CD4-positive, alpha-beta T cell treated with Interleukin-15 for 4 hours (primary cell): ENCODE measurements at regions not wholly inside any gene's neighbourhood (a gene's known extent, or its start where the extent isn't known, plus 50 kb on each side); places are given as distances from the start of the nearest gene placed in this dataset.
"Not testable (repeated sequence)": the region's sequence is repeated elsewhere in the genome, so short reads cannot be mapped to it uniquely, and the experiment has no call there.

Experiments
- DNase-seq: peaks from one replicate; pipeline ENCODE4 v3.0.0-alpha.2; 2020; ENCODE audit warnings: low spot score

DNA sequence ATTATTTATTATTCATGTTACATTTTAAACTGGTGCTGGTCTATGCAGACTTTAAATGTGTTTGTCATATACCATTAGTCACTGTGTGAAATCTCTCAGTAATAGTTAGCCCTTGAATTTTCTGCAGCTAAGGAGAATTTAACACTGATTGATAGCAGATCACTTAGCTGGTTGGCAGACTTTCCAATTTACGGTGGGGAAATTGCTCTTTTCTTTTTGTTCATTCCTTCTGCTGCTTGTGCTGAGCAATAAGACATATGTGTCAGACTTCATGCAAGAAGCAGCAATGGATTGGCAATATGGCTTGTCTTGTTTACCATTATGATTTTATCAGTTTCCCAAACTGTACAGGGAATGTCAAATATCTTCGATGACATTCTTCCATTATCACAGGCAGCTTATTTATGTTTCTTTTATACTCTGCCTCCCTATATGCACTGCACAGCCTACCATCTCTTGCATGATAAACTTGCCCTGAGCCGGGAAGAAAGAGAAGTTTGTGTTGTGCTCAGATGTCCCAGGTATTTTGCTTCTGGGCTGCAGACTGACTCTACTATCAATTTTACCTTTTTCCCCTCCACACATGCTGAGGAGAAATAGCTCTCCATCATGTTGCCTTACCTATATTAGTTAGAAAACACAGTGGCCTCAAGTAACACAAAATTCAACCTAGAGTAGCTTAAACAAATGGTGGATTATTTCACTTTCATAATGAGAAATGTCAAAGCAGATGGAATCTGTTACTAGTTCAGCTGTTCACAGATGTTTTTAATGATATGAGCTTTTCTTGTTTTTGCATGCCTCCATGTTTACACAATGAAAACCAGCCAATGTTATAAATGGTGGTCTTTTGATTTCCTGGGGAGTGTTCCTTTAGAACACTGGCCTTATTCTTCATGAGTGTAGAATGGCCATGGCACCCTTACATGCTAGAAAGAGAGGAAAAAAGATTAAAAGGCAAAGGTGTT lies 968.1 kb upstream of the GOT2 start:
- DNase-seq = no peak

DNA sequence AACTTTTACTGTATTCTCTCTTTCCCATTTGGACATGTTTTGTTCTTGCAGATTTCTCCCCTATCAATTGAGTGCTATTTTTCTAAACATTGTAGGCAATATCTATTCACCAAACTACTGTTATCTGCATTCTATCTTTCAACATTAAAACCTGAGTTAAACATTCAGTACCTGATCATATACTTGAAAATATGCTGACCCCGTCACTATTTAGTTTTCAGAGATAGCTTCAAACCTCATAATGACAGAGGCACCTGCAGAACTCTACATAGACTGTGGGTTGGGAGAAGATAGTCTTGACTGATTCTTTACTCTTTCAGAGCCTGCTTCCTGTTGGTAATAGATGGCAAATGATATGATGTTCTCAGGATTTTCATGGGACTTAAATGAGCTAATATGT lies 965.7 kb upstream of the GOT2 start:
- no peak for DNase-seq

DNA sequence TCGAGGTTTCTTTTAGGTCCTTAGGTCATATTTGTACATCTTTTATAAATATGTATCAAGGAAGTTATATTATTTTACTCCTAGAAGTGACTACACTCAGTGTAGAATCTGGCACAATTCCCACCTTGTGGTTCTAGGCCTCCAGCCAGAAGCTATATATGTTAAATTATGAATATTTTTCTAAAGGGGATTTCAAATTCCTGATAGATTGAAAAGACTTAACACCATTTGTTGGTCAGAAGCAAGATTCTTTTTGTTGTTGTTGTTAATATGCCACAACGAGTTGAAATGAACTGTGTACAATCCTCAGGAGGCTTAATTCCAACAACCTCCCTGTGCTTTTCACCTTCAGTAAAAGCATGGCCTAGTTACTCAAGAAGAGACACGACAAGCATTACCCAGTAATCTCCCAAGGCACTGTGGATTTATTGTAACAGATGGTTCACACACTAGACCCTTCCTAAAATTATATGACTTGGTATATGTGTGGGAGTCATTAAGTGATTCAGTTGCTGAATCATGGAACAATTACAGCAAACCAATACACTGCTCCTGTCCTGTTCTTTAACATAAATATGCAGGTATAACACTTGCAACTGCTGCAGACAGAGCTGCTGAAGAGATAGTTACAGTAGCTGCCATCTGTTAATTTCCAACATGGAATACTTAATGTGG lies 964.4 kb upstream of the GOT2 start:
- DNase-seq = no peak

DNA sequence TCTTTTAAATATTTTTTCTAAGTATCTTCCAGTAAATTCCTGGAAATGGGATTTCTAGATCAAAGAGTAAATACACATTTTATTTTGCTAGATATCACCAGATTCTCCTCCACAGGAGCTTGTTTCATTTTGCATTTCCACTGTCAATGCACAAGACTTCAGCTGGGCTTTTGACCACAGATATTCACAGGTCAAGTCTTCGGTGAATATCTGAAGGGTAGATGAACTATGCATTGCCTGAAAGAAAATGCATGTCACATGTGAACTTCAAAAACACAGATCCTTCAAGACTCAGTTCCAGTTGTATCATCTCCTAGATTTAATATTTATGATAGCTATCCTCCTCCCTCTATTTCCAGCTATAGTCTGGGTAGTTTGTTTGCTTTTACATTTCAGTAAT lies 963.6 kb upstream of the GOT2 start:
- no peak for DNase-seq

DNA sequence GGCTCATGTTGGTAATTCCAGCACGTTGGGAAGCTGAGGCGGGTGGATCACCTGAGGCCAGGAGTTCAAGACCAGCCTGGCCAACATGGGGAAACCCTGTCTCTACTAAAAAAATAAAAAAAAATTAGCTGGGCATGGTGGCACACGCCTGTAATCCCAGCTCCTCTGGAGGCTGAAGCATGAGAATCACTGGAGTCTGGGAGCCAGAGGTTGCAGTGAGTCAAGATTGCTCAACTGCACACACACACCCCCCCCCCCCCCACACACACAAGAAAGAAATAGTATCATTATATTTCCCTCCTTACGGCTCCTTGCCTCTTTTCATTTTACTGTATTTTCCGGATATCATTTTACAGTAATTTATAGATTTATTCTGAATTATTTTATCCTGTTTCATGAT lies 963.1 kb upstream of the GOT2 start:
- DNase-seq = no peak

DNA sequence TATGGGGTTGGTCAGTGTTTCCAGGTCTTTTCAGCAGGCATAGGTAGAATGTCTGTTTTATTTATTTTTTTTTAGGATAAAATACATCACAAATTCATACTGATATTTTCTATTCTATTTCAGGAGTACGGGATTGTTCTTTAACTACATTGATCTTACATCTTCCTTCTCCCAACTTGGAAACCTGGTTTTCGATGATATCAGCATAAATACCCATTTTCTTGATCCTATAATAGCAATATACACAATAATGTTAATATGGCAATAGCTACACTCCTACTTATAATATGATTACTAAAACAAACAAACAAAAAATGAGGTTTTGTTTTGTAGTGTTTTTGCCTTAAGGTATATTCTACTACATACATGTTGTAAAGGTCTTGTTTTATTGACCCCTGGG lies 962.4 kb upstream of the GOT2 start:
- no peak for DNase-seq

DNA sequence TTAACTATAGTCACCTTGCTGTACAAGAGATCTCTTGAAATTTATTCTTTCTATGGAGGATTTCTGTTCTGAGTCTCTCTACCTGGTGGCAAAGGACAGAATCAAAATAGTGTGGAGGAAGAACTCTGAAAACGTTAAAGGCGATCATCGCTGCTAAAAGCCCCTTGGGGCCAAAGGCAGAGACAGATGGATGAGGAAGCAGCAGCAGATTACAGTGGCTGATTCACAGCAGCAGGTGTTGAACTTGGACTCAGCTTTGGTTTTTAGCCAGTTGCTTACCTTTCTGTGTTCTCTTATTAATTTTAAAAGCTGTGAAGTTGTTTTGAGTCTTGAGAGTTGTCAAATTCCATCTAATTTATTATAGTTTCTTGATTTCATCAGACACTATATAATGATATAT lies 956.1 kb upstream of the GOT2 start:
- no peak for DNase-seq

DNA sequence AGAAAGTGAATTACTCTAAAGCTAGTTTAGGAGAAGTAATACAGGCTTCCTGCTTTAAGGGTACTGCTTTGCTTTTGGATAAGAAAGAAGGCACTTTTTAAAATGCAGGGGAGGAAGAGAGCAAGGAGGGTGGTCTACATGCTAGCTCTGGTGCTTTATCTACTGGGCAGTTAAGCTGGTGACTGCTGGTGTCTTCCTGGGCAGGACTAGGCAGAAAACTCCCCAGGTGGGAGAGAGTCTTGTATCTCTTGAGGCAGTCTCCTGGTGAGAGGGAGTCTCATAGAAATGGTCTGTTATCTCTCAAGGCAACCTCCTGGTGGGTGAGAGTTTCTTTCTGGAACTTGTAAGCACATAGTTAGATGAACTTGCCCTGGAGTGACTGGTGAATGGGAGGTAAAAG lies 953.9 kb upstream of the GOT2 start:
- DNase-seq = no peak

DNA sequence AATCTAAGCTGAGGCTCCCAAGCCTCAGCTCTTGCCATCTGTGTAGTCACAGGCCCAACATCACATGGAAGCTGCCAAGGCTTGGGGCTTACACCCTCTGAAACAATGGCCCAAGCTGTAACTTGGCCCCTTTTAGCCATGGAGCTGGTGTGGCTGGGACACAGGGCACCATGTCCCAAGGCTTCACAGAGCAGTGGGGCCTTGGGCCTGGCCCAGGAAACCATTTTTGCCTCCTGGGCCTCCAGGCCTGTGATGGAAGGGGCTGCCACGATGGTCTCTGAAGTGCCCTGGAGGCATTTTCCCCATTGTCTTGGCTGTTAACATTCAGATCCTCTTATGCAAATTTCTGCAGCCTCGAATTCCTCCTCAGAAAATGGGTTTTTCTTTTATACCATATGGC lies 952.3 kb upstream of the GOT2 start:
- DNase-seq = no peak

DNA sequence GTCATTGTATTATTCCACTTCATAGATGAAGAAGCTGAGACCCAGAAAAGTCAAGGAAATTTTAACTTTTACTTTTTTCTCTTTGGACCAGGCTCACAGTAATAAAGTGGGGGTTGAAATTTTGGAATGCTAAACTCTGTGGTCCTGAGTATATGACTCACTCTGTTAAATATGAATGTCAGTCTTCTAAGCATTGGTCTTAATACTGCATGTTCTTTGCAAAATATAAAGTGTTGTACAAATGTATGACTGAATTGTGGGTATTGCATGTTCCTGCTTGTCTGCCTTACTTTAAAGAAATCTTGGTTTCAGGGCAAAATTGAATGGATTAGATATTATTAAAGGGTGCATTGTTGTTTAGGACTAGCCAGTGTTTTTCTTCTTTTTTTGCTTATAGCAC lies 950.8 kb upstream of the GOT2 start:
- DNase-seq = no peak

DNA sequence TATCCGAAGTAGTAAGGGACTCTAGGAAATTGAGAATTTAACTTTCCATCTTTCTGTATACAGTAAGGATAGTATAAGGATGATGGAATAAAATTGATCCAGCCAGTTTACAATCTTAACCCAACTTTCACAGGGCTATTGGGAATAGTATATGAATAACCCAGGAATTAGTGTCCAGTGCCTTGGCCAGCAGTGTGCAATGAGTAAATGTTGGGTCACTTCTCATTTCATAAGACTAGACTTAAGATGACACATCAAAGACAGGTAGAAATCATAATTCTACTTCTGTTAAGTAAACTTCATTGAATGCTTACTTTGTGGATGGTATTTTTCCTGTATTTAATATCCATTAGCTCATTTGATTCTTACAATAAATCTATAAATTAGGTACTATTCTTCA lies 949.6 kb upstream of the GOT2 start:
- DNase-seq = no peak

DNA sequence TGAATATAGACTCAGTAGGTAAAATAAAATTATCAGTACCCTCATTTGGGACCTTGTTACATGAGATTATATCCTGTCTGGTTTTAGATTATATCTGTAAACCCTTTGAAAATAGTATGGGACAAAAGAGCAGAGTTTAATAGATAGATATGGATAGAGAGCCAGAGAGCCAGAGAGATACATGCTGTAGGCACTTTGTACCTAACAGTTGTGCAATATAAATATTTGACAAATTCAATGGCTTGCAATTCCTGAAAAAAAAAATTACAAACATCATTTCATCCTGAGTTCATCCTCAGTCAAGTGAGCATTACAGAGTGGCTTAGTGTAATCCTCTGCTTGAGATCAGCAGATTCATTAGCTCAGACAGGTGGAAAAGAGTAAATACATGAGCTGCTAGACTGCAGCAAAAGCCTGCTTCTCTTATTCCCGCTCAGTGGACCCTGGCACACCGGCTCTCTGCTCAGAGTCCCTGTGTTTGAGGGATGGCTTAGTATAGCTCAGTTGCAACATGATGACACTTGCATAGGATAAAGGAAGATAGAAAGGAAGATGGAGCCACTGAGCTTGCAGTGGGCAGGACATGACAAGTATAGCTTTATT lies 931.6 kb upstream of the GOT2 start:
- DNase-seq = no peak

DNA sequence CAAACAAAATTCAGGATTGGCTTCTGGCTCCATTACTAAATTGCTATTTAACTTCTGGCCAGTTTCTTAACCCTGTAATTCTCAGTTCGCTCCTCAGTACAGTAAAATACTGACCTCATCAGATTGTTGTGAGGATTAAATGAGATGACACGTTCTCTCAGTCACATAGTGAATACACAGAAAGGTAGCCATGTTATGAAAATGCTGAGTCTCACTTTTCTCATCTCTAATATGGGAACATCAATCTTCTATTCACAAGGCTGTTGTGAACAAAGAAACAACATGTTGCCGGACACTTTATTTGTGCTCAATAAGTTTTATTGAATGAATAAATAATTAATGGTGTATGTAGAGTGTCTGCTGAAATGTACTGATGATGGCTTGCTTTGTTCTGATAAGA lies 924.5 kb upstream of the GOT2 start:
- DNase-seq = no peak

DNA sequence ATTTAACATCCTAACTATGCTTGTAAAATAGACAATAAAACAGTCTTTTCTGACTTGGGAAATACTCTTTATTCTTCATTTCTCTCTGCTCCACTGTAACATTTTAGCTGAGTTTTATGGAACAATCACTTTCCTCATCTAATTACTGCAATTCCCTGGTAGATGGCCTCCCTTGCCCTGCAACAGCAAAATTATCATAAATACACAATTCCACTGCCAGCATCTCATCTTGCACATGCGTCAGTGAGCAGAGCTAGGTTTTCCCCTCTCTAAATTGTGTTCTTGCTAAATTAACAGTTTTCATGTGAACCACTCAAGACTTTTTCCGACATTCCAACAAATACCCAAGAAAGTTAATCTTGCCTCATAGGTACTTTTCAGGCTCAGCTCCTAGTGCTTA lies 920.9 kb upstream of the GOT2 start:
- DNase-seq = no peak

DNA sequence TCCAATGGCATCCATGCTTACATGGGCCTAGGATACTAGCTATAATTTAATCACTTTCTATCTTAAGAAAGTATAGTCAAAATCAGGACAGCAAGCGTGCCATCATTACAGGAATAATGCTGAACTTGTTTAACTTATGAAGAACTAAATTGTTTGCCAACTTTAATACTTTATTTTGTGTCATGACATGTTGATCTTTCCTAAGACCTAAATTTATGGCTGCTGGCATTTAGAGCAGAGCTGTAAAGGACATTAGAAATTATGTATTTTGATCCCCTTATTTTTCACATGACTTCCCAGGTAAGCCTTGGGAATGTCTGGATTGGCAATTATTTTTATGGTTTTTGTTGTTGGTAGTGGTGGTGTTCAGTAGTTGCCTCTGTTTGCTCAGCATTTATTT lies 920.3 kb upstream of the GOT2 start:
- no peak for DNase-seq

DNA sequence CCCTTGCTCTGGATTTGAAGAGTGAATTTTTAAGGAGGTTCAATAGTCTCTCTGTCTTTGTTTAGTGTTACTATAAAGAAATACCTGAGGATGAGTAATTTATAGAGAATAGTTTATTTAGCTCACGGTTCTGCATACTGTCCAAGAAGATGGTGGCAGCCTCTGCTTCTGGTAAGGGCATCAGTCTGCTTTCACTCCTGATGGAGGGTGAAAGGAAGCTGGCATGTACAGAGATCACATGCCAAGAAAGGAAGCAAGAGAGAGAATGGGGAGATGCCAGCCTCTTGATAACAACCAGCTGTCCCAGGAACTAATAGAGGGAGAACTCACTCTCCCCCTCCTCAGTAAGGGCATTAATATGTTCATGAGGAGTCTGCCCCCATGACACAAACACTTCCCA lies 917.5 kb upstream of the GOT2 start:
- DNase-seq = no peak

DNA sequence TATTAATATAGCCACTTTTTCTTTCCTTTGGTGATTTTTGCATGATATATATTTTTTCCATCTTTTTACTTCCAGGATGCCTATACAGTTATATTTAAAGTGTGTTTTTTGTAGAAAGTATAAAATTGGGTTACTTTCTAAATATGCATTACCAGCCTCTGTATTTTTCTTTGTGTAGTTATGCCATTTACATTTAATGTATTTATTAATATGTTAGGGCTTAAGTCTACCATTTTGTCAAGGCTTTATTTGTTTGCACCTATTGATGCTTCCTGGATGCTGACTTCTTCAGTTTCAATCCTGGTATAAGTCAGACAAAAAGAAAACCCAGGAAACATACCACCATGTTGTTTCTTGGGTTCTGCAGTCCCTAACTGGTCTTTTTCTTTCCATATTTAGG lies 911.1 kb upstream of the GOT2 start:
- DNase-seq = no peak

DNA sequence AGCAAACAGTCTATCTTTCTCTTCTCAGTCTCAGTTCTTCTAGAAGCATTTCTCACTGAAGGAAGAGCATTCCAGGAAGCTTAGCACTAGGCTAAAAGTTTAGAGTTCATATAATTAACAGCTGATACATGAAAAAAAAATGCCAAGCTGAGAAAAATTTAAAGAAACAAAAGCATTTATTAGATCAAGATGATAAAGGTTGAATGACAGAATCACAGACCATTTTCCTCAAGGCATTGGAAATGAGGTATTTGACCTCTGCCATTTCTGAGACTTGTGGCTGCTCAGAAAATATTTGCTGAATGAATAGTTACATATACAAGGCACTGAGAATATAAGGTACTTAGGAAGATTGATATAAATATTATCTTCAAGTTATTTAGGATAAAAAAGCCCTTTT lies 901.6 kb upstream of the GOT2 start:
- DNase-seq = no peak

DNA sequence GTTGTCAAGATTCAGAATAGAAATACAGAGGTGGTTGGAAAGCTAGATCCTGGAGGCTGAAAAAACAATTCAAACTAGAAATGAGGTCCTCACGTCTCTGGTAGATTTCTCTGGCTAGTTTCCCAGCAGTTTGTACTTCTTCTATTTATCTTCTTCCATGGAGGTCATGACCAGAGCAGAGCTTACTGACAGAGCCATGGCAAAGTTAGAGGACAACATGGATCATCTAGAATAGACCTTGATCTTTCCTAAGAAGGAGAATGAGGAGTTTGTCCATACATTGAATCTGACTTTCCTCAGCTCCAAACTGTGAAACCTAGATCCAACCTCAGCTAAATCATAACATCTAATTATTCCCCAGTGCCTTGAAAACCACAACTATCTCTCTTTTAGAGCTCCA lies 900.8 kb upstream of the GOT2 start:
- no peak for DNase-seq

DNA sequence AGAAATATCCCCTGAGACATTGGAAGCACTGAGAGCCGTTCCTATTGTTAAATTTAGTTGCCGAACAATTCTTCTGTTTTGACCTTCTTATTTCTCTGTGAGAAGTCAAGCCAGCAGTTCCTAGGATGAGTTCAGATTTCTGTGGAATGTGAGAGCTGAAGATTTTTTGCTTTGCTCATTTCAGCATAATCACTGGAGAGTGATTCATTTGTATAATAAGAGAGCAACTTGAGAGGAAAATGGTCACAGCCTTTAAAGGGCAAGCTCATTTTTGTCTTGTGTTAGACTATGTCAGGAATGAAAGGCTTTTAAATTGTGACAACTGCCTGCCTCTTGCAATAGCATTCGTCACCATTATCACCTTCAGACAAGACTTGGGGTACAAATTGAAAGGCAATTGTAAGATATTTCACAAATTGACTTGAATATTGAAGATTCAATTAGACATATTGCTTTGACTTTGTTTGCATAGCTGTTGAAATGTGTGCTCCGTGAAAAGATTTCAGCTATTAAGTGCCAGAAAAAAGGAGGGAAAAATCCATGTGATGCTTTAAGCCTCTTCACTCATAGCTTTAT lies 900.0 kb upstream of the GOT2 start:
- DNase-seq = no peak

DNA sequence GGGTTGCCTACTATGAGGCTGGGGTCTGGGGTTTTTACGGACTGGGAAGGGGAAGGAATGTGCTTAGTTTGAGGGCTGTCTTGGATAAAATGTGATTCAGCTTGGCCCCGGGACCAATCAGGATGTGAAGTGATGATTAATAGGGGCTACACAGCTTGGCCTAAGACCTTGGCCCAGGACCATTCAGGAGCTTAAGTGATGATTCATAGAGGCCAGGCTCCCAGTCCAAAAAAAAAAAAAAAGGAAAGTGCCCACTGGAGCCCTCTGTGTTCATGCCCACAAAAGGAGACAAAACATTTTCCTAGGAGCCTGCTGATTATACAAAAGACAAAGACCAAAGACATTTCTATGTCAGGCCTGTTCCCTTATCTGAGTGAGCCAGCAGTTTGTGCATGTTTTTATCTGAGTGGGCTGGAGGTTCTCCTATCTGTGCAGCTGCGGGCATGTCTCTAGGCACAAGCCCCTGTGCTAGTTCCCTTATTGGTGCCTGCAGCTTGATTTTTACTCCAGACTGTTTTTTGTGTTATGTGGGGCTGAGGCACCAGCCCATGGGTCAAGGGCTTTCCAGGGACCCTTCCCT lies 898.2 kb upstream of the GOT2 start:
- no peak for DNase-seq

DNA sequence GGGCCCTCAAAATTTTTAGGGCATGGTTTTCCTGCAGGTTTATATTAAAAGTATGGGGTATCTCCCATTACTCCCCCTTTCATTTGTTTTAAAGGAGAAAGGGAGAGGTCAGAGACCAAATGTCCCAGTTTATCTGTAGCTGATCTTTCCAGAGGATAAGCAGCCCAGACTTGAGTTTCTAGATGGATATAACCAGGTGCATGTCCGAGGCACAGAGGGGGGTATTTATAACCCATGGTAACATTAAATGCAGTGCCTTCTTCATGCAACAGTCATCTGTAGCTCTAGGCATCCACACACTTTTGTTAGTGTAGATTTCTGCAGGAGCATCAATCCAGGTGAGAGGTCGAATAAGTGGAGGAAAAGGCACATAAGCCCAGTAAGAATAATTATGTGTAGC lies 890.3 kb upstream of the GOT2 start:
- not testable (repeated sequence) for DNase-seq
